HG03045 (cell line): ENCODE measurements at regions not wholly inside any gene's neighbourhood (a gene's known extent, or its start where the extent isn't known, plus 50 kb on each side); places are given as distances from the start of the nearest gene placed in this dataset.

ENCODE experiments used
- ATAC-seq: cut with Tn5 transposase; IDR thresholded peaks from one replicate; pipeline ENCODE4 v1.9.1; 2021; ENCODE audit warnings: mild to moderate bottlenecking, moderate library complexity; ENCODE audit not compliant: unreplicated experiment

DNA sequence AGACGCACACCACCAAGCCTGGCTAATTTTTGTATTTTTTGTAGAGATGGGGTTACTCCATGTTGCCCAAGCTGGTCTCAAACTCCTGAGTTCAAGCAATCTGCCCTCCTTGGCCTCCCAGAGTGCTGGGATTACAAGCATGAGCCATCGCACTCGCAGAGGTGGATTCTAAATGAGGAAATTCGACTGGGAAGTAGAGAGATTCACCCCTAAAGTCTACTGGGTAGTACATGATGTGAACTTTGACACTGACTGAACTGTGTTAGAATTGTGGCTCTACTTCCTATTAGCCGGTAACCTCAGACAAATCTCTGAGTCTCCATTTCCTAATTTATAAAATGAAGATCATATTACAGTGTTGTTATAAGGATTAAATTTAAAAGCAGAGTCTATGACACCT, 276.0 kb upstream of the NR5A2 start:
- no peak for ATAC-seq

DNA sequence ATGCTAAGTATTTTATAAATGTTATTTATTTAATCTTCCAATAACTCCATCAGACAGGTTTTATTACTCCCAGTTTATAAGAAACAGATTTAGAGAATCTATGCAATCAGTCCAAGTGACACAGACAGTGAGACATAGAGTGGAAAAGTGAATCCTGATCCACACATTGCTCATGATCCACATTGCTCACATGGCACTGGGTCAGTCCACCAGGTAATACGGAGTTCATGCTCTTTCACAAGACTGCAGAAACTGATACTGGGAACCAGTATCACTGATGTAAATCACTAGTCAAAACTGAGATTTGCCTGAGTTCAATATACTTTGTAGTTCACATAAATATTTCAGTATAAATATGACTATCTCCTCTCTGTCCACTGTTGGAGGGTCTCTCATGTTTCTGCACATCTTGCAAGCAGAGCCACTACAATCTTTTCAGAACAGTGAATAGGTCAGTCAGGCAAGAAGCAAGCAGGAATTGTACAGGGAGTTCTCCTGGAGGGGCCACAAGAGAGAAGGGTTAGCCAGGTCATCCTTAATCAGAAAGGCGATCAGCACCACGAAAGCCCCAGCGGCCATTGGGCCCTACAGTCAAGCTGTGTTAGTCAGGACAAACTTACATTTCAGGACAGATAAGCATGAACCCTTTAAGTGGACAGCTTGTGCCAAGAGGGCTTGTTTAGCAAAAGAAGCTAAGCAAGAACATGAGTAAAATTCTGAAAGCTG, 275.4 kb upstream of the NR5A2 start:
- no peak for ATAC-seq

DNA sequence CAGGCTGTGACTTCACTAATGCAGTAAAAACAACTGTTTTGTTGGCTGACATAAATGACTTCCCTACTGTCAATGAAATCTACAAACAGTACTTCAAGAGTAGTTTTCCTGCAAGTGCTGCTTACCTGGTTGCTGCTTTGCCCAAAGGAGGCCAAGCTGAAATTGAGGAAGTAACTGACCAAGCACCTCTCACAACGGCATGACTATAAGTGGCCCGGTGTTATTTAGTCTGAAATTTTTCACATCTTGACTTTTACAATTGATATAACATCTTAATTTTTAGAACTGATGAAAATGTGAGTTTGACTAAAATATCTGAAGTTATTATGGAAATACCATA, 274.9 kb upstream of the NR5A2 start:
- ATAC-seq, result no peak

DNA sequence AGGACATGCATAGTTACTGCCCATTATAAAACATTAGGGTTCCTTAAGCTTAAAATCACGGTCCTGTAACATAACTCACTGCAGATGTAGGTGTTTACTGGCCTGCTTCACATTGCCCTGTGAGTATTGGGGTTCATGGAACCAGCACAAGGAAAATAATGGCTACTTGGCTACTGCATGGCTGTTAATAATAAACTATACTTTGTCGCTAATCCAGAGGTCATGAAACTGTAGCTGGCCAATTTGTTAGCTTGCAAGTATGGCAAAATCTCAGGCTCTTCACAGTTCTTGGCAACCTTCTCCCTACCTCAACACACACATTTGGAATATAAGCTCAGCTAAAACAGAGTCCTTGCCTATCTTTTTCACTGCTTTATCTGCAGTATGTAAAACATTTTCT, 274.0 kb upstream of the NR5A2 start:
- no peak for ATAC-seq

DNA sequence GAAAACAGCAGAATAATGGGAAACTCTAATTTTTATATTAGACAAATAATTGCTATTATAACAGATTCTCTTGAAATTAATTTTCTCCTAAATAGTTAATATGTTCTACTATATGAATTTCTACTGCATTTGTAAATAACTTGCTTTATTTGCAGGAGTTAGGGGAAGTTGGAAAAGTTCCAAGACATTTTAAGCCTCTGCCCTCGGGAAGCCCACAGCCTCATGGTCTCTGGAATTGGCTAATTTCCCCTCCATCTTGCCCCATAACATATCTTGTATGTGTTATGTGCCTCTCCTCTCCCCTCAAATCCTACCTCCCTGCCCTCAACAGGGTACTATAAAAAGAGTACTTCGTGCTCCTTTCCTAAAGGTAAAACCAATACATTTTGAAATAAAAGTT, 271.4 kb upstream of the NR5A2 start:
- ATAC-seq, result no peak

DNA sequence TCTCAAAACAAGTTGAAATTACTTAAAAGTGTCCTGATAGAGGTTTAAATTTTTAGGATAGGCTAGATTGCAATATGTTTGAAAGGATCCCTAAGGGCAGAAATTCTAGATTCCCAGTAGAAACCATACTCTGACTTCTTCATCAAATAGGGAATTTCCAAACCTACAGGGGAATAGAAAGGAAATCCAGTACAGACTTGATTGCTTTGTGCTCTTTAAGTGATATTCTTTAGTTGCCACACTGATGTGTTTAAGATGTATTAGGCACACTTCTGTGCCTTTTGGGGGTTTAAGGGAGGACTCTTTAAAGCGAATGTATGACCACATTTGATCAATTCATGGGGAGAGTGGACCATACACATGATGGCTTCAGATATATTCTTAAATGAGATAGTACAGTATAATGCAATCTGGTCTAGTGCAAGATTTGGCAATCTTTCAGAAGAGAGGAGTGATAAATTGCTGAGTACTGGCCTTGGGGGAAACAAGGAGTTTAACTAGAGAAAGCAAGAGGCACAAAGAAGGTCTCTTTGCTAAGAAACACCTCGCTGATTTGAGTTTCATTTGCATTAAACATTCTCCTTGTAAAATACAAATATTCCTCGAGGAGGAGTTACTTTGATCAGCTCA, 268.8 kb upstream of the NR5A2 start:
- no peak for ATAC-seq

DNA sequence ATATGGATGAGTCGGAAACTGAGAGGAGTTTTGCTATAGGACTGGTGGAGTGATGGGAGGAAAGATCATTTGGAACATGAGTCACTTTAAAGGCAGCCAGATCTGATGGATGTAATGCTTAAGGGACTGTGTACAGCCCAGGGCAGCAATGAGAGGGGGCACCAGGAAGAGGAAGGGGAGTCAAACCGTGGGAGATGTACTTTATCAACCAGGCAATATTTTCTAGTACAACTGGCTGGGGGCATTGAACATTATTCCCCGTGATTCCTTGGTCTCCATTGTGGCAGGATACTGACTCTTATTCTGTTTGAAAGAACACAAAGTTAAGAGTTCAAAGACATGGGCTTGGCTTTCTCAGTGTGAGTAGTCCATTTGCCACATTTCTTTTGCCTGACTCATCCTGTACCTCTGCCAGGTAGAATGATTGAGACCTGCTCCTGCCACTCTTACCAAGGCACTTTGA, 268.2 kb upstream of the NR5A2 start:
- ATAC-seq, result no peak

DNA sequence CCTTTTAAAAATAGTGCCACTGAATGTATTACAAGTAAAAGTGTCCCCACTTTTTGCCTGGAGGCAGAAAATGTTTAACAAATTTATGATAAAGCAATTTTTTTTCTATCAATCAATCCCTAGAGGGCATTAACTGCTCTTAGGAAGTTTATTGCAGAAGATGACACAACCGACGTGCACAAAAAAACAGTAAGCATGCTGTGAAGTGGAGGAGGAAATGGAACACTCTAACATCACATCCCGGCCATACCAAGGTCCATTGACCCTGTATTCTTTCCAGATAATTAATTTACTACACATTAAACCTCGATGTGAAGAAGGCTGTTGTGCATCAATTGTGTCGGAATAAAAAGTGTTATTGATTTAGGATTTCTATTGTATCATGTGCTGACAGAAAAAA, 264.9 kb upstream of the NR5A2 start:
- no peak for ATAC-seq

DNA sequence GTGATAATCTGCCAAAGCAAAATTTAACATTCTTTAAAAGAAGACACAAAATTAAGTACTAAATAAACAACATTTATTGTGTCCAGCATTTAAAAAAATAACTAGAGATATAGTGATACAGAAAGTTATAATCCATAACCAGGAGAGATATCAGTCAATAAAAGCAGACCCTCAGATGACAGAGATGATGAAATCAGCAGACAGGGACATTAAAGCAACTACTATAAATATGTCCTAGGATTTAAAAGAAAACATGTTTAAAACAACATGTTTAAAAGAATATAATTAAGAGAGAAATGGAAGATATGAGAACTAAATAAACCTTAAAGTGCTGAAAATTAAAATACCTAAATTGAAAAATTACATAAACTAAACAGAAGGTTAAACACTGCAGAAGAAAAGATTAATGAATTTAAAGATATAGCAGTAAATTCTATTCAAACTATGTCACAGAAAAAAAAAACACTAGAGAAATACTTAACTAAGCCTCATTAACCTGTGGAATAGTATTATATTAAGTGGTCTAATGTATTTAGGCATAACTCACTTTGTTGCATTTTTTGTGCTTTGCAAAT, 261.2 kb upstream of the NR5A2 start:
- no peak for ATAC-seq

DNA sequence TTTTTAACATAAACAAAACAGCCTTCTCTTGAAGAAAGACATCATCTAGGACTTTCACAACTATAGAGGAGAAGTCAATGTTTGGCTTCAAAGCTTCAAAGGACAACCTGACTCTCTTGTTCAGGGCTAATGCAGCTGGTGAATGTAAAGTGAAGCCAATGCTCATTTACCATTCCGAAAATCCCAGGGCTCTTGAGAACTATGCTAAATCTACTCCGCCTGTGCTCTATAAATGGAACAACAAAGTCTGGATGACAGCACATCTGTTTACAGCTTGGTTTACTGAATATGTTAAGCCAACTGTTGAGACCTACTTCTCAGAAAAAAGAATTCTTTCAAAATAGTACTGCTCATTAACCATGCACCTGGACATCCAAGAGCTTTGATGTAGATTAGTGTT, 259.8 kb upstream of the NR5A2 start:
- no peak for ATAC-seq

DNA sequence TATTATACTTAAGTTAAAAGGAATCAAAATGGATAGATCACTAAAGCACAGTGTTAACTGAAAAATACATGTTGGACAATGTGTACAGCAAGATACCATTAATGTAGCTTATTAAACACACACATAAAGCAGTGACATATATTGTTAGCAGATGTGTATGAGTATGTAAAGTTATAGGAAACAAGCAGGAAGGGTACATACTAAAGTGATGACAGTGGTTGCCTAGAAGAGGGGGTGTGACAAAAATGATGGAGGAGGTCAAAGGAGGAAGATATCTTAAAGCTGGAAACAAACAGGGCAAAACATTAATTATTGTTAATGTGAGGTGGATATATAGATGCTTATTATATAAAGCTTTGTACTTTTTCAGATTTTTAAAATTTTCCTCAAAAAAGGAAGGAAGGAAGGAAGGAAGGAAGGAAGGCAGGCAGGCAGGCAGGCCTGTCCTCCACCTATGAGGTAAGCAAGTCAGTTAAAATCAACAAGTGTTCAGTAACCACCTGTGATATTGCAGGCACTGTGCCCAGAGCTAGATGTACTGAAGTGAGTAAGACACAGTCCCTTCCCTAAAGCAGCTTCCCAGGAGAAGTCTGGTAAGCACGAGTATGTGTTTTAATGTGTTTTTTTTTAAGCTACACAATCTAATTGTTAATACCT, 252.9 kb upstream of the NR5A2 start:
- ATAC-seq, result no peak

DNA sequence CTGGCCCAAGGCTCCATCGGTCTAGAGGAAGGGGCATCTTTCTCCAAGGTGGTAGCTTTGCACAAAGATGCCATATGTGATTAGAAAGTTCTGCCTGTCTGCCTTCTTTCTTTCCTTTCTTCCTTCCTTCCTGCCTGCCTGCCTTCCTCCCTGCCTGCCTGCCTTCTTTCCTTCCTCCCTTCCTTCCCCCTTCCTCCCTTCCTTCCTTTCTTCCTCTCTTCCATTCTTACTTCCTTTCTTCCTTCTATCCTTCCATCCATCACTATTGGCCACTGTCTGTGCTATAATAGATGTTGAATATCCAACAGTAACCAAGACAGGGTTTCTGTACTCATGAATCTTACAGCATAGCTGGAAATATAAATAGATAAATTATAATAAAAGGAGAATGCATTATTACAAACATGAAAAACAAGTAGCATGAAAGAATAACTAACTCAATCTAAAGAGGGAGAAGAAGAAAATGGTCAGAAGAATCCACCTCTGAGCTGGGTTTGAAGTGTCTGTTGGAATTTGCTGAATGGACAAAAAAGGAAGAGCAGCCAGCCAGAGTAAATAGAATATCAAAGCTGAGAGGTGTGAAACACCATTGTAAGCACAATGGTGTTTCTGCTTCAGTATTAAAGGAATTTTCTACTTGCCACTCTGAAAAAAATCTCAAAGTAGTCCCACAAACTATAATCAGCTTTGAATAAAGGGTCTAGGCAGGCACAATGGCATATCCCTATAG, 250.6 kb upstream of the NR5A2 start:
- no peak for ATAC-seq

DNA sequence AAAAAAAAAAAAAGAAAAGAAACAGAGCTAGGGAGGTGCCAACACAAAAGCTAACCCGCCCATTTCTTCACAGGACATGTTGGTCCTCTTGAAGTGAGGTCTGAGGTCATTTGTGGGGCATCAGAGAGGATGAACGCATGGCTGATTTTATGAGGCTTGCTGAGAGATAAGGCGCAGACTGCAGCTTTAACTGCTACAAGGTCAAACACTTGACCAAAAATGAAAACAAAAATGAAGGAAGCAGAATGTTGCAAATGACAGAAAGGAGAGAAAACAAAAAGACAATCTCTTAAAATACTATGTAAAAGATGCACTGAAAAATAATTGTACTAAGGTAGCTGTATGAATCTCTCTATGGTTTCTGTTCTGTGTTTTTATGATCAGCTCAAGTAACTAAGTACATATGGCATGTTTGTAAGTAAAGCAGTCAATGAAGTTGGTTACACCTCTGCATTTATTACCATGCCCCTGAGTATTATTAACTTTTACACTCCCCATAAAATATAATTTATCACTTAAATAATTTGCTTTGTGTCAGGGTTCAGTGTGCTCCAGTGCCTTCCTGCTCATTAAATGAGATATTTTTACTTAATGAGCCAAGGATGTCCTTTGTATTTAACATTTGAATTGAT, 249.1 kb upstream of the NR5A2 start:
- no peak for ATAC-seq

DNA sequence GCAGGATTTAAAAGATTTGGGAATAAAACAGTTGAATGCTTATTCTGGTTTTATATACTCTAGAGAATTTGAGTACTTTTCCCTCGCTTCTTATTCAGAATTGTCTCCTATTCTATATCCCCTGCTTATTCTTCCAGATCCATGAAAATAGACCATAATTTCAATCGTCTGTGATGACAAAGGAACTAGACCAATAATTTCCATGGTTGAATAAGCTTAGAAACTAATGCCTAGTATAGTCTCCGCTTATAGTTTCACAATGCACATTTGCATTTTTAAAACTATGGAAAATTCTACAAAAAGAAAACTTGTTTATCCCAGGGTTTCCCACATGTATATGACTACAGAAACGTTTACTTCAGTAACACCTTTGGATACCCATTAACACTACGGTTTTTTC, 247.4 kb upstream of the NR5A2 start:
- no peak for ATAC-seq

DNA sequence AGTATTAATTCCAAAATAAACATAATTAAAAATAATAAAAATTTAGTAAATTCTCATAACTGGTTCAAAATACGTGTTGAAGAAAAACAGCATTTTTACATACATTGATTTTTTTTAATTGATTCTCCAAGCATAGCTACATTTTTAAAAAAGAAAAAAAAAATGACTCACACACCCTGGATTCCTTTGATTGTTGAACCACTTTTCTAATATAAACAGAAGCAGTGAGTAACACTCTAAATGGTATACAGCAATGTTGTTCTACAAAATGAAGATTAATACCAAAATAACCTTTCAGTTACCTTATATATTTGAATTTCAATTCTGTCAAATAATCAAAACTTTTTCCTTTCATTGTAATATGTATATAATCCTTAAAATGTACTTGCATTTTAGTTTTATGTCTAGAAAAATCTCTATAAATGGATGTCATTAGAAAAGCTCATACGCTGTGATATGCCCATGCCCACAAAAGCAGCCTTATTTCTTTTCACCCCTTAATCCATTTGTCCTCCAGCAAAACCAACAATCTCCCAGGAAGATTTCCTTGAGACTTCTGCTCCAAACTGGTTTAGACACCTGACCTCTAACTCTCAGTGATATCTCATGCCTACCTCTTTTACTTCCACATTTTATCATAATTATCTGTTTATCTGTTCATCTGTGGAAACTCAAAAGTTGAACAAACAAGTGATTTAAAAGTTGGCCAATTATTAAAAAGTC, 246.4 kb upstream of the NR5A2 start:
- ATAC-seq, result no peak

DNA sequence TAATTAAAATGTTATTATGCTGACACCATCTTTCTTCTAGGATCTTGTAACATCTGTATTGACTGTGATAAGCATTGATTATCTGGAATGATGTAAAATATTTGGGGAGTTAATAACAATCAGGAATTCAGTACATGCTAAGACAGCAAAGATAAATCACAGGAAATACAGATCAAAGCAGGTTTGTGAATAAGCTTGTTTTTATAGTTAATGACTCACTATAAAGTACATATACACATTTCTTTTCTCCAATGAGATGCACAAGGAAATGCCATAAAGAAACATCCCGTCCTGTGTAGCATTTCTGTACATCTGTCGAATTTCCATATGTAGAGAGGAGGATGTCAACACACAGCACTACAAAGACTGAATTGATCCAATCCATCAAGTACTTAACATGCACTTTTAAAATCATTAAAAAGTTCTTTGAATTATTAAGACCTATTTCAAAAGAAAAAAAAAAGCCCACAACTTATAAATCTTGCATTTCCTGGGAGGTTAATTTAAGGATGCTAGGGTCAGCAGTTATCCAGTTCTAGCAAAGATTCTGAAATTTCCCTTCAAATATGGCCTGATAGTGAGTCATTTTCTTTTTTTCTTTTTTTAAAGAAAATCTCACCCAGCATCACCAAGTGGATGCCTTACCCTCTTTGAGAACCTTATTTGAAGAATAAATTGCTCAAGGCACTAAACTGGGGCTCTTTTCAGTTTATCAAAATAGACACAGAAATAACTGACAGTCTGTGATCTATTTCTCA, 243.2 kb upstream of the NR5A2 start:
- no peak for ATAC-seq

DNA sequence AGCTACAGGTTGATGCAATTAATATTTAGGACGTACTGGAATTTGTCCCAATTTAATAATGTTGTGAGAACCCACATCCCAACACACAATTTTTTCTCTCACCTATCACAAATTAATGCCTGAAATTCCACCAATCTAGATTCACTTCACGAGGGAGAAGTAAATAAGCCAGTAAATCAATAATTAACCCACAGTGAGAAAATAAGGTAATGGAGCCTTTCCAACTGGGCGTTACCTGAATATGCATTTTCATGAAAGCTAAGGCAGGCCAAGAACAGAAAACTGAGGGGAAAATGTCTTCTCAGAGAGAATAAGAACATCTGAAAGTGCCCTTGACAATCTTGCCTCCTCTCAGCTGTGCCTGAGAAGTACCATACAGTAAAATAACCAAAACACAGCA, 240.8 kb upstream of the NR5A2 start:
- ATAC-seq, result no peak

DNA sequence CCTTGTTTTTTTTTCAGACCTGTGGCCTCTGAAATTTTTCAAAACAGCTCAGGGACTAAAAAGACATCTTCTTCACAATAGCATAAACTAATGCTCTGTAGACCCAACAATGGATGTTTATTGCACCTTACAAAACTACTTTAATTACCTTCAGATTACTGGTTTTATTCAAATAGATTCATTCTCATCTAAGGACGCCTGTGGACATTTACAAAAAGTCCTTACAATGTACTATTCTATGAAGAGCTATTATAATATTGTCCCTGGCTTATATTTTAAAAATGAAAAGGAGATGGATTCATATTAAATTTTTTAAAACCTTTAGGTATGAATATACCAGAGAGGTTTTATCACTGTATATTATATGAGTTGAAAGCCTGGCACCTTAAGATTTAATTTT, 238.4 kb upstream of the NR5A2 start:
- no peak for ATAC-seq

DNA sequence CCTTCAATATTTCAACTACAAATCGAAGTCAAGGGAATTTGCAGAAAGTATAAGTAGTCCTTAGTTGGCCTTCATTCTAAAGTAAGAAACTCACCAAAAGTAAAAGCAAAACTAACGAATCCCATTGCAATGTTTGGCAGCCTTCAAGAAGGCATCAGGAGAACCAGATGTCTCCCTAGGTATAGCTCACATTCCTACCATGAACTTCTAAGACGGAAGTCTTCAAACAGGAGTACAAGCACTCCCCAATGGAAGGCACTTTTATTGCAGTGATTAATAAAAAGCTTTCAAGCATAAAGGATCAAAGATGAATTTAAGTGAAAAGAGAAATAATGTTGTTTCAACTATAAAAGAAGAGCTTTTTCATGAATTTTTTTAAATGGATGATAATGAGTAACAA, 236.0 kb upstream of the NR5A2 start:
- ATAC-seq, result no peak

DNA sequence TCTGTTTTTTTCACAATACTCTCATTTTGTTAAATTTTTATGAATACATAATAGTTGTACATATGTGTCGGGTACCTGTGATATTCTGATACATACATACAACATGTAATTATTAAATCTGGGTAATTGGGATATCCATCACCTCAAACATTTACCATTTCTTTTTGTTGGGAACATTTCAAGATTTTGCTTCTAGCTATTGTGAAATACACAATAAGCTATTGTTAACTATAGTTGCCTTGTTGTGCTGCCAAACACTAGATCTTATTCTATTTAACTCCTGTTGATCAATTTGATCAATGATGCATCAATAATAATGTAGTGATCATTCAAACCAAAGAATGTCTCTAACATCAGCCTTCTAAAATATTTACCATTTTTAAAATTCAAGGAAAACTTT, 234.6 kb upstream of the NR5A2 start:
- ATAC-seq, result no peak
